ENCODE measurements at regions not wholly inside any gene's neighbourhood (a gene's known extent, or its start where the extent isn't known, plus 50 kb on each side); places are given as distances from the start of the nearest gene placed in this dataset.

DNA sequence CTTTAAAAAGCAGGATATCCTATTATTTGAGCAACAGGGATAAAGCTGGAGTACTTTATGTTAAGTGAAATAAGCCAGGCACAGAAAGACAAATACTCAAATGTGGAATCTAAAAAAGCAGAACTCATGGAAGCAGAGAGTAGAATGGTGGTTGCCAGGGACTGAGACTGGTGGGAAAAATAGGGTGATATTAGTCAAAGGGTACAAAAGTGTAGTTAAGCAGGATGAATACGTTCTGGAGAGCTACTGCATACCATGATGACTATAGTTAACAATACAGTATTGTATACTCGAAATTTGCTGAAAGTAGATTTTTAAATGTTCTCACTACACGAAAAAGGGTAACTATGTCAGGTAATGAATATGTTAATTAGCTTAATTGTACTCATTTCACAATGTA lies 125.5 kb upstream of the VSTM2A start:
- H3K36me3 ChIP-seq = no peaks in the 10 kb centered on the region
- TF ChIP-seq, protein P1, sequence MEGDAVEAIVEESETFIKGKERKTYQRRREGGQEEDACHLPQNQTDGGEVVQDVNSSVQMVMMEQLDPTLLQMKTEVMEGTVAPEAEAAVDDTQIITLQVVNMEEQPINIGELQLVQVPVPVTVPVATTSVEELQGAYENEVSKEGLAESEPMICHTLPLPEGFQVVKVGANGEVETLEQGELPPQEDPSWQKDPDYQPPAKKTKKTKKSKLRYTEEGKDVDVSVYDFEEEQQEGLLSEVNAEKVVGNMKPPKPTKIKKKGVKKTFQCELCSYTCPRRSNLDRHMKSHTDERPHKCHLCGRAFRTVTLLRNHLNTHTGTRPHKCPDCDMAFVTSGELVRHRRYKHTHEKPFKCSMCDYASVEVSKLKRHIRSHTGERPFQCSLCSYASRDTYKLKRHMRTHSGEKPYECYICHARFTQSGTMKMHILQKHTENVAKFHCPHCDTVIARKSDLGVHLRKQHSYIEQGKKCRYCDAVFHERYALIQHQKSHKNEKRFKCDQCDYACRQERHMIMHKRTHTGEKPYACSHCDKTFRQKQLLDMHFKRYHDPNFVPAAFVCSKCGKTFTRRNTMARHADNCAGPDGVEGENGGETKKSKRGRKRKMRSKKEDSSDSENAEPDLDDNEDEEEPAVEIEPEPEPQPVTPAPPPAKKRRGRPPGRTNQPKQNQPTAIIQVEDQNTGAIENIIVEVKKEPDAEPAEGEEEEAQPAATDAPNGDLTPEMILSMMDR (IDR thresholded peaks at IDR 0.05 in 8 of 11, conservative IDR thresholded peaks at IDR 0.05 in 3 of 11) = no peak
- TF ChIP-seq POLR2A (IDR thresholded peaks at IDR 0.05) (no peak), POLR2AphosphoS5 (IDR thresholded peaks at IDR 0.05) (no peak)
- no peaks in the 10 kb centered on the region for H3K27me3 ChIP-seq (replicated peaks in 1 of 7)
- H3K4me1 ChIP-seq = no peaks in the 10 kb centered on the region
- 46 to 64% (median 48%) methylated on average over 3 of the region's 3 CpGs for WGBS, 5 donors
- intact Hi-C loops (cut with DNase I; ENCODE audit: low total_unique reads) = no loop called here
- peaks cover 0 to 71% (median 47%) of the 10 kb centered on the region in 8 donors for H3K9me3 ChIP-seq
- H3K4me3 ChIP-seq = no peak overlapping the region
- H3K27ac ChIP-seq = no peak overlapping the region
- DNase-seq = no peak

DNA sequence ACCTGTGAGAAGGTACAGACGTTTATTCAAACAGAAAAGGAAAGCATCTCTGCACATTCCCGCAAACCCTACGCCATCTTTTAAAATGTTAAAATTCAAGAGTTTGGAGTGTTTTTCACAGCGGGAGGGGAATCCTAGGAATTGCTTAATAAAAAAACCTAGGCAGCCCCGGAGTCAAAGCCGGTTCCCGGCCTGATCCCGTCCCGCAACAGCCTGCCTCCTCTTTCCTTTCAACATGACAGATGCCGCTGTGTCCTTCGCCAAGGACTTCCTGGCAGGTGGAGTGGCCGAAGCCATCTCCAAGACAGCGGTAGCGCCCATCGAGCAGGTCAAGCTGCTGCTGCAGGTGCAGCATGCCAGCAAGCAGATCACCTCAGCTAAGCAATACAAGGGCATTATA lies 123.0 kb upstream of the VSTM2A start:
- H3K36me3 ChIP-seq = no peaks in the 10 kb centered on the region
- intact Hi-C loops (cut with DNase I; ENCODE audit: low total_unique reads) = no loop called here
- no peaks in the 10 kb centered on the region for H3K27me3 ChIP-seq (replicated peaks in 1 of 7)
- no peak for TF ChIP-seq POLR2AphosphoS5 (IDR thresholded peaks at IDR 0.05)
- no peak for TF ChIP-seq POLR2A (IDR thresholded peaks at IDR 0.05)
- TF ChIP-seq, protein P1 (IDR thresholded peaks at IDR 0.05 in 8 of 11, conservative IDR thresholded peaks at IDR 0.05 in 3 of 11) = no peak
- no peaks in the 10 kb centered on the region for H3K4me1 ChIP-seq
- H3K9me3 ChIP-seq = peaks cover 0 to 60% (median 30%) of the 10 kb centered on the region in 8 donors
- DNase-seq = no peak
- 83 to 91% (median 86%) methylated on average over 15 of the region's 15 CpGs for WGBS, 5 donors
- H3K27ac ChIP-seq = no peak overlapping the region
- H3K4me3 ChIP-seq = no peak overlapping the region

DNA sequence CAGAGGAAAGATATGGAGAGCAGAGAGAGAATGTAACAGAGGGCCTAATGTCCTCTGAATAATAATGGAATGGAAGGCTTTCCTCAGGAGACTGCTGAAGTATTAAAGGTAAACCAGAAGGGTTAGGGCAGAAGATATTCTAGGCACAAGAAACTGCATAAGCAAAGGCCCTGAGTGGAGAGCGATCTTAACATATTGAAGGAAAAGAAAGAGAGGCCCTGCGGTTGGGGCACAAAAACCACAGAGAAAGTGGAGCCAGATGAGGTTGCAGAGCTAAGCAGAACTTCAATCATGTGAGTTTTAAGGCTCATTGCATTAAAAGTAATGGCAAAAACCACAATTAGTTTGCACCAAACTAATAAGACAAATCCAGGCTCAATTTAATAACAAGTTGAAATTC lies 115.8 kb upstream of the VSTM2A start:
- H3K4me1 ChIP-seq = no peaks in the 10 kb centered on the region
- 58 to 79% (median 74%) methylated on average over 2 of the region's 2 CpGs for WGBS, 5 donors
- TF ChIP-seq, protein P1 (IDR thresholded peaks at IDR 0.05 in 8 of 11, conservative IDR thresholded peaks at IDR 0.05 in 3 of 11) = no peak
- TF ChIP-seq POLR2AphosphoS5 (IDR thresholded peaks at IDR 0.05) (no peak), POLR2A (IDR thresholded peaks at IDR 0.05) (no peak)
- no peak overlapping the region for H3K27ac ChIP-seq
- no peaks in the 10 kb centered on the region for H3K27me3 ChIP-seq (replicated peaks in 1 of 7)
- intact Hi-C loops (cut with DNase I; ENCODE audit: low total_unique reads) = no loop called here
- DNase-seq = no peak
- H3K9me3 ChIP-seq = peaks cover 0 to 30% (median 6%) of the 10 kb centered on the region in 8 donors
- H3K4me3 ChIP-seq = no peak overlapping the region
- H3K36me3 ChIP-seq = no peaks in the 10 kb centered on the region

DNA sequence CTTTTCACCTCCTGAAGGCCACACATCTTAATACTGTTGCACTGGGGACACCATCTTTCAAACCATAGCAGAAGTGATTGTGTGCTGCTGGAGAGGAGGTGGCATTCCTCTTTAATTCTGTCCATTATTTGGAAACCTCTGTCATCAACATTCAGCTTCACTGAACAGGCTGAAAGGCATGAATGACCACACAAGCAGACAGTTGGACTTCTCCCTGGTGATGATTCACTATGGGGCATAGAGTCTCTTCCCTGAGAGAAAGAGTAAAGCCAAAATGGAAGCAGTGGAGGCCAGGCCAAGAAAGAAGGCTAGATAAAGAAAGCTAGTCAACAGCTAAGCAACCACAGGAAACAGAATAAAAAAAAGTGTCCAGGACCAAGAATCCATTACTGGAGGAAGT lies 113.1 kb upstream of the VSTM2A start:
- no peak overlapping the region for H3K27ac ChIP-seq
- H3K9me3 ChIP-seq = peaks cover 0 to 25% (median 3%) of the 10 kb centered on the region in 8 donors
- H3K36me3 ChIP-seq = no peaks in the 10 kb centered on the region
- DNase-seq = no peak
- intact Hi-C loops (cut with DNase I; ENCODE audit: low total_unique reads) = no loop called here
- no peaks in the 10 kb centered on the region for H3K27me3 ChIP-seq (replicated peaks in 1 of 7)
- no peaks in the 10 kb centered on the region for H3K4me1 ChIP-seq
- no peak overlapping the region for H3K4me3 ChIP-seq
- TF ChIP-seq POLR2A (IDR thresholded peaks at IDR 0.05) = no peak
- TF ChIP-seq, protein P1 (IDR thresholded peaks at IDR 0.05 in 8 of 11, conservative IDR thresholded peaks at IDR 0.05 in 3 of 11) = no peak
- no peak for TF ChIP-seq POLR2AphosphoS5 (IDR thresholded peaks at IDR 0.05)

All from spleen (tissue), 11 donors.